ENCODE measurements at regions not wholly inside any gene's neighbourhood (a gene's known extent, or its start where the extent isn't known, plus 50 kb on each side); places are given as distances from the start of the nearest gene placed in this dataset.

- no peak for DNase-seq (ENCODE audit: low read depth in 2 of 2, low spot score in 1 of 2)
Observed at GRCh38 chr18:67381608-67382150, 134.8 kb downstream of the DSEL start.

DNA sequence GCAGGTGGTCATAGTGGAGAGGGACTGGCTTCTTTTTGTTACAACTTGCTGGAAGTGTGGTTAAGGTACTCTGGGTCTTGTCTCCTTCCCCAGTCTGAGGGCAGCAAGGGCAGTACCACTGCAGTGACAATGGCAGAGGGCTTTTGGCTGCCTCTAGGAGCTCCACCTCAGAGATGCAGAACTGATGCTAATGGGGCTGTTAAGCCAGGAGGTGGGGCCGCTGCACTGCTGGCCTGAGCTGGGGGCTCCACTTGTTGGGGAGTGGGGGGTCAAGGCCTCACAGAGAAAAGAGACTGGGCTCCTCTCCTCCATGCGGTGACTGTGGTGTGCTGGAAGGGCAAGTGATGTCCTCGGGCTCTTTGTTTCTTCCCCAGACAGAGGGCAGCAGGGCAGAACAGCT, 135.7 kb downstream of the DSEL start:
- no peak for DNase-seq (ENCODE audit: low read depth in 2 of 2, low spot score in 1 of 2)

- DNase-seq (ENCODE audit: low read depth in 2 of 2, low spot score in 1 of 2): no peak
Observed at GRCh38 chr18:67379981-67380380, 136.5 kb downstream of the DSEL start.

GRCh38 chr18:67376372-67376771, 140.1 kb downstream of the DSEL start:
- no peak for DNase-seq (ENCODE audit: low read depth in 2 of 2, low spot score in 1 of 2)

DNA sequence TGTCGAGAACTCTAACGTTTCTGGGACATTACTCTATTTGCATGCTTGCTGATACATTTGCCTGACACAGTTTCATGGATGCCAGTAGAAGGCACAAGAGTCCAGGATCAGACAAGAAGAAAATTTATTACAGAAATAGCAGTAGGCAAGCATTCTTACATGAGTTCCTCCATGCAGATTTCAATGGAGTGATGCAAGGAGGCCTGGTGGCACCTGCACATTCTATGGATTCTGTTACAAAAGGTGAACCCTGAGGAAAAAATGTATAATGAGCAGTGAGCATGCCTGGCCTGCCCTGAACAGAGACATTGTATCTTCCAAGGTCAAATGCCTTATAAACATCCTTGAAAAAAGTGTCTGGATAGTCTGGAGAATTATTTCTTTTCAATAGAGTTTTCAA, 142.9 kb downstream of the DSEL start:
- DNase-seq (ENCODE audit: low read depth in 2 of 2, low spot score in 1 of 2): no peak

DNA sequence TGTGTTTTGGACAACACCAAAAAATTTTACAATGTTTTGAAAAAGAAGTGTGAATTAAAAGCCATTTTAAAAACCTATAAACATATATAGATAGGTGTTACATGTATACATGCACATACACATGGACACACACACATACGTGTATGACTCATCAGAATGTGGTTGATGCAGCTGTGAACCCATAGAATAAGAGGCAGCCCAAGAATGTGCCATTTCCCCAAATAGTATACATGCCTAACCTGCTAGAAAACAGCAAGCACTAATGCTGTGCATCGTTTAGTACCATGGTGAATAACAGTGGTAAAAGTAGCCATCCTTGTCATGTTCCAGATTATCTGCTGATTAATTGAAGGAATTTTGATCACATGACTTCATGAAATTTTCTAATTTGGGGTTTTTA, 149.0 kb downstream of the DSEL start:
- no peak for DNase-seq (ENCODE audit: low read depth in 2 of 2, low spot score in 1 of 2)

- no peak for DNase-seq (ENCODE audit: low read depth in 2 of 2, low spot score in 1 of 2)
Observed at GRCh38 chr18:67363694-67364093, 152.8 kb downstream of the DSEL start.

GRCh38 chr18:67362906-67363305, 153.6 kb downstream of the DSEL start:
- no peak for DNase-seq (ENCODE audit: low read depth in 2 of 2, low spot score in 1 of 2)

DNA sequence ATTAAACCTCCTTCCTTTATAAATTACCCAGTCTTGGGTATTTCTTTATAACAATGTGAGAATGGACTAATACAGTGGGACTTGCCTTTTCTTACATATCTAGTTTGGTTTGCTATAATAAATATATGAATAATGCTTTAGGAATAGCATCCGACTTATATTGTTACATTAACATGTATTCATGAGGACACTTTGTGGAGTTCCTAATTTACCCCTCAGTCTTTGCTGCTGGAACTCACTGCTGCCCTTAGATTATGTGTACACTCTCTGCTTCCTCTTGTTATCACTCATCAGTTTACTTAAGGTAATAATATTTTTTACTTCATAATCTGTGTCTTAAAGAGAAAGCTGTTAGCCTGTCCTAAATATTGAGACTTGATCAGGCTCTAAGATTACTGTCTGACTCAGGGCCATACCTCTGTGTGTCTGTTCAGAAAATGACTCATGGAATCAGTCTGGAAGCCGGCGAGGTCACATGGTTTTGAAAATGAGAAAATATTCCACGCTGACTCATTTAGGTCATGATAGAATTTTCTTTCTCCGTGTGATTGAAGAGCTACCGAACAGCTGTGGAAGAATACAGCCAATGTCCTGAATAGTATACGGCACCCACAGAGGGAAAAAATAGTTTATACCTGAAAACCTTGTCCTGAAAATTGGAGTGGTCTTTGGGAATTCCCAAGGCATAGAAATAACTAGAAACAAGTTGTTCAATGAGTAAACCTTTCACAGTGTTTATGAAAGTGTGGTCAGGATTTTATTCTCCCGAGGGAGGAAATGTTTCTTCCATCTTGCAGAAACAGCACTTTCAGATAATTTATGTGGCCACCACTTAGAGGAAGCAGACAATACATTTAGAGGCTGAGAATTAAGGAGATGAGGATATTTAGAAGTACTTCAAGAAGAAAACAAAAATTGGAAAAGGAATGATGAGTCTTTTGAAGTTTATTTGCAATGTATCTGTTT, 156.4 kb downstream of the DSEL start:
- peak; percentile 5 to 23 for DNase-seq (ENCODE audit: low read depth in 2 of 2, low spot score in 1 of 2)

DNA sequence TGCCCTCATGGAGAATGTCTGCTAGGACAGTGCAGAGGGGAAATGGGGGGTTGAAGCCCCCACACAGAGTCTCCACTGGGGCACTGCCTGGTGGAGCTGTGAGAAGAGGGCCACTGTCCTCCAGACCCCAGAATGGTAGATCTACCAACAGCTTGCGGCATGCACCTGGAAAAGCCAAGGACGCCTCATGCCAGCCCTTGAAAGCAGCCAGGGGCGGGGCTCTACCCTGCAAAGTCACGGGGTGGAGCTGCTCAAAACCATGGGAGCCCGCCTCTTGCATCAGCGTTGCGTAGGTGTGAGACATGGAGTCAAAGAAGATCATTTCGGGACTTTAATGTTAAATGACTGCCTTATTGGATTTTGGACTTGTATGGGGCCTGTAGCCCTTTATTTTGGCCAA, 157.6 kb downstream of the DSEL start:
- DNase-seq (ENCODE audit: low read depth in 2 of 2, low spot score in 1 of 2): no peak

DNA sequence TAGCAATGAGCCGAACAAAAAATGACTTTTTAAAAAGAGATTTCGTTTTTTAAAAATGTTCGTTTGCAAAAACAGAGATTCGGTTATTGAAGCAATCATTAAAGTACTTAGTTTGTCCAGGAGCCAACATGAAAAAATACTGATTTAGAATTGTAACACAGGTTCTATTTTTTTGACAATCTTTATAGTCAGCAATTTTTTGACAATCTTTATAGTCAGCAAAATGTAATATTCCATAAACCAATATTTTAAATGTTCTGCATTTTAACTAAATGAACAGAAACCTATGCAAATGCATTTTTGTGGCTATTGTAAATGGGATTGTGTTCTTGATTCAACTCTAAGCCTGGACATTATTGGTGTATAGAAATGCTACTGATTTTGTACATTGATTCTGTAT, 161.8 kb downstream of the DSEL start:
- DNase-seq (ENCODE audit: low read depth in 2 of 2, low spot score in 1 of 2): no peak

- no peak for DNase-seq (ENCODE audit: low read depth in 2 of 2, low spot score in 1 of 2)
Observed at GRCh38 chr18:67354091-67354490, 162.4 kb downstream of the DSEL start.

- no peak for DNase-seq (ENCODE audit: low read depth in 2 of 2, low spot score in 1 of 2)
Observed at GRCh38 chr18:67347438-67347837, 169.1 kb downstream of the DSEL start.

GRCh38 chr18:67342159-67342558, 174.4 kb downstream of the DSEL start:
- no peak for DNase-seq (ENCODE audit: low read depth in 2 of 2, low spot score in 1 of 2)

GRCh38 chr18:67337696-67338095, 178.8 kb downstream of the DSEL start:
- DNase-seq (ENCODE audit: low read depth in 2 of 2, low spot score in 1 of 2): no peak

GRCh38 chr18:67331857-67332256, 184.7 kb downstream of the DSEL start:
- no peak for DNase-seq (ENCODE audit: low read depth in 2 of 2, low spot score in 1 of 2)

DNA sequence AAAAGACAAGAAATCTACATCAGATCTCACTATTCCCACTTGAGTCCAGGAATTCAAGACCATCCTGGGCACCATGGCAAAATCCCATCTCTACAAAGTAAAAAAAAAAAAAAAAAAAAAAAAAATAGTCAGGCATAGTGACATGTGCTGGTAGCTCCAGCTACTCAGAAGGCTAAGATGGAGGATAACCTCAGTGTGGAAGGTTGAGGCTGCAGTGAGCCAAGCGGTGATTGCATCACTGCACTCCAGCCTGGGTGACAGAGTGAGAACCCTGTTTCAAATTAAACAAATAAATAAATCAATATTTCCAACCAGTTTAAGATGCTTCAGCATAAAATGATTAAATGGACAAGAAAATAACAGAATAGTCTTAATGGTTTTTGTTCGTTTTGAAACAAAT, 197.4 kb downstream of the DSEL start:
- no peak for DNase-seq (ENCODE audit: low read depth in 2 of 2, low spot score in 1 of 2)

DNA sequence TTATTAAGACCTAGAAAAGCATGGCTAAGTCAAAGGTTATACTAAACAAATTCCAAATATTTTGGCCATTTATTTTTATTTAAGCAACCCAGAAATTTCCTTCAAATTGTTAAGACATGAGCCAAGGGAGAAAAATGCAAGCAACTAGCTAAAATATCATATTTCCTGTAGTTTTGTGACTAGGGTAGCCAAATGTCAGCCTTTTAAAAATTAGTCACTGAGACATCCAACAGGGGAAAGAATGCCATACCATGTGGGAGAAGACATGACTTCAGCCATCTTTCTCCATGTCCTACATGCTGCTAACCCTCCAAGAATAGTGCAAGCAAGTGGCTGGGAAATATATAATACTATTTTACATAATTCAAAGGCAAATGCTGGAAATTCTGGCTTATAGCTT, 197.9 kb downstream of the DSEL start:
- DNase-seq (ENCODE audit: low read depth in 2 of 2, low spot score in 1 of 2): no peak

- no peak for DNase-seq (ENCODE audit: low read depth in 2 of 2, low spot score in 1 of 2)
Observed at GRCh38 chr18:67310826-67311225, 205.7 kb downstream of the DSEL start.

DNA sequence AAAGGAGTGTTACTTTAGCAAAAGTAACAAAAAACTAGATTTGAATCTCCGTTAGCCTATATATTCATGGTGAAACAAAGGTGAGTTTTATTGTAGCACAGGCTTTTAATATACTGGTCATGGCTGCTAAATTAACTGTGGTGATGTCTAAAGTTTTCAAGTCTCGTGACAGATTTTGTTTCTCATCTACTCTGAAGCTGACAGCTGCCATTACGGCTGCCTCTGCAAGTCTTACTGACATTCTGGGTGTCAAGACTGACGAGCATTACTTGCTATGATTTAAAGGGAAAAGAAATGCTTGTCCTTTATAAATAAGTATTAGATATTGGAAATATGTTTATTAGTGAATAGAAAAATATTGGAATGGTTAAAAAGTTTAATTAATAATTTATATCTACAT, 207.7 kb downstream of the DSEL start:
- no peak for DNase-seq (ENCODE audit: low read depth in 2 of 2, low spot score in 1 of 2)

- DNase-seq (ENCODE audit: low read depth in 2 of 2, low spot score in 1 of 2): no peak
Observed at GRCh38 chr18:67305466-67305865, 211.1 kb downstream of the DSEL start.

- no peak for DNase-seq (ENCODE audit: low read depth in 2 of 2, low spot score in 1 of 2)
Observed at GRCh38 chr18:67302043-67302442, 214.5 kb downstream of the DSEL start.

- no peak for DNase-seq (ENCODE audit: low read depth in 2 of 2, low spot score in 1 of 2)
Observed at GRCh38 chr18:67301592-67301991, 214.9 kb downstream of the DSEL start.
